ENCODE measurements at regions not wholly inside any gene's neighbourhood (a gene's known extent, or its start where the extent isn't known, plus 50 kb on each side); places are given as distances from the start of the nearest gene placed in this dataset.

DNA sequence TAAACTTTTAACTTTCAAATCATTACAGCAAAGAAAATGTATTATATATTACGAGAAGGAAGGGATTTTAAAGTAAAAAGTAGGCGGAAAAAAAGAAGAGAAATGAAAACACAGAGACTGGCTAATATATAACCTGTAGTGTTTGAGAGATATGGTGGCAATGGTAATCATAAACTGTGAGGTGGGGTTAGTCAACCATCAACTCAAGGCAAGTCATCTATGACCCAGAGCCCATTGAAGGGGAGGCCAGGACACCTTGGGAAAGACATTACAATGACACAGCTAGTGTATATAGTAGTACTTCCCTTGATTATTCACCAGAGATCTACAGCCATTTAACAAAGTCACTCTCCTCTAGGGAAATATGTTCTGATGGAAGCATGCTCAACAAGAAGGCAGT lies 423.9 kb upstream of the PITX2 start:
- TF ChIP-seq, protein P1, sequence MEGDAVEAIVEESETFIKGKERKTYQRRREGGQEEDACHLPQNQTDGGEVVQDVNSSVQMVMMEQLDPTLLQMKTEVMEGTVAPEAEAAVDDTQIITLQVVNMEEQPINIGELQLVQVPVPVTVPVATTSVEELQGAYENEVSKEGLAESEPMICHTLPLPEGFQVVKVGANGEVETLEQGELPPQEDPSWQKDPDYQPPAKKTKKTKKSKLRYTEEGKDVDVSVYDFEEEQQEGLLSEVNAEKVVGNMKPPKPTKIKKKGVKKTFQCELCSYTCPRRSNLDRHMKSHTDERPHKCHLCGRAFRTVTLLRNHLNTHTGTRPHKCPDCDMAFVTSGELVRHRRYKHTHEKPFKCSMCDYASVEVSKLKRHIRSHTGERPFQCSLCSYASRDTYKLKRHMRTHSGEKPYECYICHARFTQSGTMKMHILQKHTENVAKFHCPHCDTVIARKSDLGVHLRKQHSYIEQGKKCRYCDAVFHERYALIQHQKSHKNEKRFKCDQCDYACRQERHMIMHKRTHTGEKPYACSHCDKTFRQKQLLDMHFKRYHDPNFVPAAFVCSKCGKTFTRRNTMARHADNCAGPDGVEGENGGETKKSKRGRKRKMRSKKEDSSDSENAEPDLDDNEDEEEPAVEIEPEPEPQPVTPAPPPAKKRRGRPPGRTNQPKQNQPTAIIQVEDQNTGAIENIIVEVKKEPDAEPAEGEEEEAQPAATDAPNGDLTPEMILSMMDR (IDR thresholded peaks at IDR 0.05): no peak
- no peaks in the 10 kb centered on the region for H4K20me1 ChIP-seq (ENCODE audit: insufficient read depth, low read length)
- H3K27ac Mint-ChIP-seq: no peak overlapping the region

GRCh38 chr4:111048316-111048715 lies 425.4 kb upstream of the PITX2 start:
- H3K9ac ChIP-seq (ENCODE audit: insufficient read depth, low read length, poor library complexity, severe bottlenecking): no peak overlapping the region
- no peaks in the 10 kb centered on the region for H3K4me1 ChIP-seq (ENCODE audit: control insufficient read depth in 1 of 2, insufficient read depth in 2 of 2, low read length in 2 of 2)
- peaks cover 14 to 22% of the 10 kb centered on the region in 2 donors for H3K9me3 ChIP-seq (replicated peaks in 1 of 2; ENCODE audit: control insufficient read depth in 1 of 2, insufficient read depth in 1 of 2, low read length in 2 of 2)
- H2AFZ ChIP-seq (ENCODE audit: insufficient read depth, low read depth, low read length, poor library complexity, severe bottlenecking): no peak overlapping the region
- no peaks in the 10 kb centered on the region for H3K27me3 Mint-ChIP-seq (ENCODE audit: low read depth in 3 of 3)
- H3K4me1 Mint-ChIP-seq: no peaks in the 10 kb centered on the region
- H3K36me3 ChIP-seq (replicated peaks in 1 of 2; ENCODE audit: control insufficient read depth in 1 of 2, insufficient read depth in 2 of 2, low read length in 2 of 2): no peaks in the 10 kb centered on the region
- H3K36me3 Mint-ChIP-seq: no peaks in the 10 kb centered on the region
- TF ChIP-seq, protein P1 (IDR thresholded peaks at IDR 0.05): no peak
- no peak overlapping the region for H3K4me2 ChIP-seq (replicated peaks; ENCODE audit: extremely low read depth, low read length, poor library complexity, severe bottlenecking)
- no peak for DNase-seq
- H3K27me3 ChIP-seq (ENCODE audit: control insufficient read depth in 2 of 2, insufficient read depth in 2 of 2, low read length in 2 of 2): no peaks in the 10 kb centered on the region
- H3K4me3 Mint-ChIP-seq: no peak overlapping the region
- peaks cover 0 to 14% (median 9%) of the 10 kb centered on the region in 7 donors for H3K9me3 Mint-ChIP-seq
- intact Hi-C loops (cut with micrococcal nuclease): no loop called here
- WGBS (ENCODE audit: insufficient coverage): 95% methylated on average over 2 of the region's 5 CpGs
- H3K27ac Mint-ChIP-seq: no peak overlapping the region
- no peak overlapping the region for H3K4me3 ChIP-seq (replicated peaks in 1 of 3; ENCODE audit: low read depth in 2 of 3, low read length in 3 of 3)
- H4K20me1 ChIP-seq (ENCODE audit: insufficient read depth, low read length): no peaks in the 10 kb centered on the region
- no peak overlapping the region for H3K27ac ChIP-seq (ENCODE audit: low read depth in 1 of 2, low read length in 2 of 2)
- no peaks in the 10 kb centered on the region for H3K79me2 ChIP-seq (ENCODE audit: insufficient read depth, low read length)

More for the DNA sequence above, 423.9 kb upstream of the PITX2 start:
- Histone ChIP-seq H3K4me2 (replicated peaks; ENCODE audit: extremely low read depth, low read length, poor library complexity, severe bottlenecking) (no peak overlapping the region), H3K9ac (ENCODE audit: insufficient read depth, low read length, poor library complexity, severe bottlenecking) (no peak overlapping the region), H2AFZ (ENCODE audit: insufficient read depth, low read depth, low read length, poor library complexity, severe bottlenecking) (no peak overlapping the region), H3K27ac (ENCODE audit: low read depth in 1 of 2, low read length in 2 of 2) (no peak overlapping the region), H3K79me2 (ENCODE audit: insufficient read depth, low read length) (no peaks in the 10 kb centered on the region), H3K4me1 (ENCODE audit: control insufficient read depth in 1 of 2, insufficient read depth in 2 of 2, low read length in 2 of 2) (no peaks in the 10 kb centered on the region), H3K9me3 (replicated peaks in 1 of 2; ENCODE audit: control insufficient read depth in 1 of 2, insufficient read depth in 1 of 2, low read length in 2 of 2) (peaks cover 14 to 16% of the 10 kb centered on the region in 2 donors), H3K36me3 (replicated peaks in 1 of 2; ENCODE audit: control insufficient read depth in 1 of 2, insufficient read depth in 2 of 2, low read length in 2 of 2) (no peaks in the 10 kb centered on the region), H3K27me3 (ENCODE audit: control insufficient read depth in 2 of 2, insufficient read depth in 2 of 2, low read length in 2 of 2) (no peaks in the 10 kb centered on the region), H3K4me3 (replicated peaks in 1 of 3; ENCODE audit: low read depth in 2 of 3, low read length in 3 of 3) (no peak overlapping the region)
- no peak for DNase-seq
- no peaks in the 10 kb centered on the region for H3K27me3 Mint-ChIP-seq (ENCODE audit: low read depth in 3 of 3)
- H3K9me3 Mint-ChIP-seq: peaks cover 0 to 14% (median 5%) of the 10 kb centered on the region in 7 donors
- no peaks in the 10 kb centered on the region for H3K4me1 Mint-ChIP-seq
- intact Hi-C loops (cut with micrococcal nuclease): no loop called here
- H3K4me3 Mint-ChIP-seq: no peak overlapping the region
- WGBS (ENCODE audit: insufficient coverage): 90% methylated on average over 2 of the region's 2 CpGs
- no peaks in the 10 kb centered on the region for H3K36me3 Mint-ChIP-seq

Measured in CD14-positive monocyte (primary cell).